Cardiac fibroblast (primary cell): ENCODE measurements at regions not wholly inside any gene's neighbourhood (a gene's known extent, or its start where the extent isn't known, plus 50 kb on each side); places are given as distances from the start of the nearest gene placed in this dataset.

Experiments
- DNase-seq, 2 donors: peaks; one replicate each; pipeline versions ENCODE4 v3.0.0 to v3.0.0-alpha.2; 2010; ENCODE audit warnings: low read depth in 2 of 2
- H3K4me3 ChIP-seq, 2 donors: replicated peaks in 1 of 2; 1 replicate in 1 of 2; 2 replicates in 1 of 2; pipeline ENCODE4 v1.5.1; 2011; ENCODE audit warnings: low read depth in 2 of 2, low read length in 2 of 2, mild to moderate bottlenecking in 2 of 2, moderate library complexity in 1 of 2
- TF ChIP-seq, protein P1 (sequence below): IDR thresholded peaks from one replicate; pipeline ENCODE4 v1.5.1; 2011; ENCODE audit warnings: low read depth, mild to moderate bottlenecking, low read length, inconsistent platforms

DNA sequence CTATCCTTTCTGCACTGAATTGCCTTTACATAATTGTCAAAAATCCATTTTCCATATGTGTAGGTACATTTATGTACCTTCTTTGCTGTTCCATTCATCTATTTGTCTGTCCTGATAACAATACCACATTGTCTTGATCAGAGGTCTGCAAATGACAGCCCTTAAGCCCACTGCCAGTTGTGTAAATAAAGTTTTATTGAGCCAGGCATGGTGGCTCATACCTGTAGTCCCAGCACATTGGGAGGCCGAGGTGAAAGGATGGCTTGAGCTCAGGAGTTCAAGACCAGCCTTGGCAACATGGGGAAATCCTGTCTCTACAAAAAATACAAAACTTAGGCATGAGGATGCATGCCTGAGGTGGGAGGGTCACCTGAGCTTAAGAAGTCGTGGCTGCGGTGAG, 121.0 kb downstream of the TFCP2L1 start:
- no peak overlapping the region for H3K4me3 ChIP-seq
- DNase-seq = no peak
- TF ChIP-seq, protein P1, sequence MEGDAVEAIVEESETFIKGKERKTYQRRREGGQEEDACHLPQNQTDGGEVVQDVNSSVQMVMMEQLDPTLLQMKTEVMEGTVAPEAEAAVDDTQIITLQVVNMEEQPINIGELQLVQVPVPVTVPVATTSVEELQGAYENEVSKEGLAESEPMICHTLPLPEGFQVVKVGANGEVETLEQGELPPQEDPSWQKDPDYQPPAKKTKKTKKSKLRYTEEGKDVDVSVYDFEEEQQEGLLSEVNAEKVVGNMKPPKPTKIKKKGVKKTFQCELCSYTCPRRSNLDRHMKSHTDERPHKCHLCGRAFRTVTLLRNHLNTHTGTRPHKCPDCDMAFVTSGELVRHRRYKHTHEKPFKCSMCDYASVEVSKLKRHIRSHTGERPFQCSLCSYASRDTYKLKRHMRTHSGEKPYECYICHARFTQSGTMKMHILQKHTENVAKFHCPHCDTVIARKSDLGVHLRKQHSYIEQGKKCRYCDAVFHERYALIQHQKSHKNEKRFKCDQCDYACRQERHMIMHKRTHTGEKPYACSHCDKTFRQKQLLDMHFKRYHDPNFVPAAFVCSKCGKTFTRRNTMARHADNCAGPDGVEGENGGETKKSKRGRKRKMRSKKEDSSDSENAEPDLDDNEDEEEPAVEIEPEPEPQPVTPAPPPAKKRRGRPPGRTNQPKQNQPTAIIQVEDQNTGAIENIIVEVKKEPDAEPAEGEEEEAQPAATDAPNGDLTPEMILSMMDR = no peak

DNA sequence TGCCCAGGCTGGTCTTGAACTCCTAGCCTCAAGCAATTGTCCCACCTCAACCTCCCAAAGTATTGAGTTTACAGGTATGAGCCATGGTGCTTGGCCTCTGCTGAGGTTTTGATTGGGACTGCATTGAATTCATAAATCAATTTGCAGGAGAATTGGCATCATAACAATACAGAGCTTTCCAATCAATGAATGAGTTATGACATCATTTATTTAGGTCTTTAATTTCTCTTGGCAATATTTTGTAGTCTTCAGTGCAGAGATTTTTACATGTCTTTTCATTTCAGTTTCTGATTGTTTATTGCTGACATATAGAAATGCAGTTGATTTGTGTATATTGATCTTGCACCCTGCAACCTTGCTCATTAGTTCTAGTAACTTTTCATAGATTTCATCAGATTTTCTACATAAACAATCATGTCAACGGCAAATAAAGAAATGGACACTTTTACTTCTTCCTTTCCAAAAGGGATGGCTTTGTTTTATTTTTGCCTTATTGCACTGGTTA, 119.9 kb downstream of the TFCP2L1 start:
- TF ChIP-seq, protein P1 = no peak
- no peak for DNase-seq
- H3K4me3 ChIP-seq = no peak overlapping the region
